Effector memory CD4-positive, alpha-beta T cell (primary cell): ENCODE measurements at regions not wholly inside any gene's neighbourhood (a gene's known extent, or its start where the extent isn't known, plus 50 kb on each side); places are given as distances from the start of the nearest gene placed in this dataset.
"Not testable (repeated sequence)": the region's sequence is repeated elsewhere in the genome, so short reads cannot be mapped to it uniquely, and the experiment has no call there.

Experiments used
- DNase-seq, 3 donors: peaks; one replicate each; pipeline ENCODE4 v3.0.0-alpha.2; 2020
- H3K27ac ChIP-seq: 2 replicates; pipeline ENCODE4 v1.7.0; 2013; ENCODE audit warnings: mild to moderate bottlenecking, low read length, moderate library complexity; ENCODE audit not compliant: insufficient read depth, poor library complexity, severe bottlenecking
- H3K27me3 ChIP-seq: replicated peaks from 2 replicates; pipeline ENCODE4 v1.7.0; 2013; ENCODE audit warnings: mild to moderate bottlenecking, low read length; ENCODE audit not compliant: insufficient read depth, control insufficient read depth, poor library complexity, severe bottlenecking
- H3K36me3 ChIP-seq: 2 replicates; pipeline ENCODE4 v1.7.0; 2013; ENCODE audit warnings: mild to moderate bottlenecking, low read length, moderate library complexity; ENCODE audit not compliant: control insufficient read depth, insufficient read depth
- H3K4me1 ChIP-seq: 2 replicates; pipeline ENCODE4 v1.7.0; 2013; ENCODE audit warnings: low read length, mild to moderate bottlenecking; ENCODE audit not compliant: control insufficient read depth, insufficient read depth, poor library complexity, severe bottlenecking
- H3K4me3 ChIP-seq: 2 replicates; pipeline ENCODE4 v1.7.0; 2013; ENCODE audit warnings: low read length, low read depth, mild to moderate bottlenecking; ENCODE audit not compliant: insufficient read depth, poor library complexity, severe bottlenecking
- H3K9me3 ChIP-seq: 2 replicates; pipeline ENCODE4 v1.7.0; 2013; ENCODE audit warnings: mild to moderate bottlenecking, low read length, moderate library complexity; ENCODE audit not compliant: control insufficient read depth

- peaks cover 6% of the 10 kb centered on the region for H3K27me3 ChIP-seq
Measured at GRCh38 chr15:96052154-96052553, 278.3 kb upstream of the NR2F2 start.

GRCh38 chr15:96052572-96053030, 277.9 kb upstream of the NR2F2 start:
- Histone ChIP-seq H3K36me3 (no peaks in the 10 kb centered on the region), H3K27ac (no peak overlapping the region), H3K27me3 (peaks cover 6% of the 10 kb centered on the region), H3K4me1 (no peaks in the 10 kb centered on the region), H3K4me3 (no peak overlapping the region), H3K9me3 (no peaks in the 10 kb centered on the region)
- no peak for DNase-seq

More at GRCh38 chr15:96052154-96052553, 278.3 kb upstream of the NR2F2 start:
- no peak overlapping the region for H3K27ac ChIP-seq
- no peaks in the 10 kb centered on the region for H3K4me1 ChIP-seq
- H3K36me3 ChIP-seq: no peaks in the 10 kb centered on the region
- no peaks in the 10 kb centered on the region for H3K9me3 ChIP-seq
- DNase-seq: no peak
- H3K4me3 ChIP-seq: no peak overlapping the region

- peaks cover 6% of the 10 kb centered on the region for H3K27me3 ChIP-seq
- H3K36me3 ChIP-seq: no peaks in the 10 kb centered on the region
- no peak for DNase-seq
- H3K4me1 ChIP-seq: no peaks in the 10 kb centered on the region
- H3K4me3 ChIP-seq: no peak overlapping the region
- H3K9me3 ChIP-seq: no peaks in the 10 kb centered on the region
- no peak overlapping the region for H3K27ac ChIP-seq
Measured at GRCh38 chr15:96053031-96053780, 277.3 kb upstream of the NR2F2 start.

GRCh38 chr15:96053781-96054428, 276.6 kb upstream of the NR2F2 start:
- DNase-seq: no peak
- H3K27ac ChIP-seq: no peak overlapping the region
- no peak overlapping the region for H3K4me3 ChIP-seq
- H3K27me3 ChIP-seq: peaks cover 6% of the 10 kb centered on the region
- no peaks in the 10 kb centered on the region for H3K36me3 ChIP-seq
- H3K4me1 ChIP-seq: no peaks in the 10 kb centered on the region
- H3K9me3 ChIP-seq: no peaks in the 10 kb centered on the region

- H3K4me3 ChIP-seq: no peak overlapping the region
- H3K27ac ChIP-seq: no peak overlapping the region
- no peaks in the 10 kb centered on the region for H3K36me3 ChIP-seq
- no peaks in the 10 kb centered on the region for H3K4me1 ChIP-seq
- H3K27me3 ChIP-seq: peaks cover 6% of the 10 kb centered on the region
- DNase-seq: no peak
- no peaks in the 10 kb centered on the region for H3K9me3 ChIP-seq
Measured at GRCh38 chr15:96054621-96055020, 275.9 kb upstream of the NR2F2 start.

GRCh38 chr15:96058103-96058851, 272.2 kb upstream of the NR2F2 start:
- DNase-seq: no peak
- Histone ChIP-seq H3K27me3 (peaks cover 2% of the 10 kb centered on the region), H3K36me3 (no peaks in the 10 kb centered on the region), H3K9me3 (no peaks in the 10 kb centered on the region), H3K27ac (no peak overlapping the region), H3K4me1 (no peaks in the 10 kb centered on the region), H3K4me3 (no peak overlapping the region)

- not testable (repeated sequence) for H3K4me1 ChIP-seq, DNase-seq, H3K4me3 ChIP-seq, H3K36me3 ChIP-seq, H3K9me3 ChIP-seq, H3K27ac ChIP-seq, H3K27me3 ChIP-seq
Measured at GRCh38 chr15:96058852-96059103, 271.7 kb upstream of the NR2F2 start.

- H3K9me3 ChIP-seq, H3K27ac ChIP-seq, DNase-seq, H3K36me3 ChIP-seq, H3K4me3 ChIP-seq, H3K27me3 ChIP-seq, H3K4me1 ChIP-seq: not testable (repeated sequence)
Measured at GRCh38 chr15:96060591-96060990, 269.9 kb upstream of the NR2F2 start.

- Histone ChIP-seq H3K36me3 (no peaks in the 10 kb centered on the region), H3K27me3 (no peaks in the 10 kb centered on the region), H3K4me1 (no peaks in the 10 kb centered on the region), H3K27ac (no peak overlapping the region), H3K9me3 (no peaks in the 10 kb centered on the region), H3K4me3 (no peak overlapping the region)
- DNase-seq: no peak
Measured at GRCh38 chr15:96064351-96064756, 266.1 kb upstream of the NR2F2 start.

- H3K9me3 ChIP-seq: no peaks in the 10 kb centered on the region
- no peaks in the 10 kb centered on the region for H3K27me3 ChIP-seq
- DNase-seq: no peak
- no peak overlapping the region for H3K27ac ChIP-seq
- no peaks in the 10 kb centered on the region for H3K36me3 ChIP-seq
- no peak overlapping the region for H3K4me3 ChIP-seq
- no peaks in the 10 kb centered on the region for H3K4me1 ChIP-seq
Measured at GRCh38 chr15:96066126-96066525, 264.4 kb upstream of the NR2F2 start.
